GM23248 (cell line): ENCODE measurements at regions not wholly inside any gene's neighbourhood (a gene's known extent, or its start where the extent isn't known, plus 50 kb on each side); places are given as distances from the start of the nearest gene placed in this dataset.

Source experiments
- DNase-seq: peaks from one replicate; pipeline ENCODE4 v3.0.0-alpha.2; 2015
- H2AFZ ChIP-seq: fragments of 200-600 bp; sonication (generic); 2 replicates; pipeline ENCODE4 v1.6.1; 2016; ENCODE audit warnings: antibody characterized with exemption
- H3F3A ChIP-seq: fragments of 200-600 bp; sonication (generic); 2 replicates; pipeline ENCODE4 v1.6.1; 2016; ENCODE audit warnings: mild to moderate bottlenecking, antibody characterized with exemption, mixed run types; ENCODE audit not compliant: insufficient read depth
- H3K27ac ChIP-seq: fragments of 200-600 bp; sonication (generic); 2 replicates; pipeline ENCODE4 v1.5.1; 2016; ENCODE audit warnings: mild to moderate bottlenecking
- H3K27me3 ChIP-seq: fragments of 200-600 bp; sonication (generic); replicated peaks from 2 replicates; pipeline ENCODE4 v1.6.1; 2016; ENCODE audit warnings: mild to moderate bottlenecking; ENCODE audit not compliant: insufficient read depth
- H3K36me3 ChIP-seq: fragments of 200-600 bp; sonication (generic); 2 replicates; pipeline ENCODE4 v1.6.1; 2016; ENCODE audit warnings: low read depth, mild to moderate bottlenecking
- H3K4me1 ChIP-seq: fragments of 200-600 bp; sonication (generic); 2 replicates; pipeline ENCODE4 v1.6.1; 2016; ENCODE audit warnings: mild to moderate bottlenecking; ENCODE audit not compliant: insufficient read depth
- H3K4me2 ChIP-seq: fragments of 200-600 bp; sonication (generic); one replicate; pipeline ENCODE4 v1.6.1; 2016; ENCODE audit warnings: mild to moderate bottlenecking; ENCODE audit not compliant: unreplicated experiment
- H3K4me3 ChIP-seq: fragments of 200-600 bp; sonication (generic); 2 replicates; pipeline ENCODE4 v1.5.1; 2016; ENCODE audit warnings: mild to moderate bottlenecking
- H3K79me2 ChIP-seq: fragments of 200-600 bp; sonication (generic); 2 replicates; pipeline ENCODE4 v1.6.1; 2016; ENCODE audit warnings: mild to moderate bottlenecking; ENCODE audit not compliant: insufficient read depth
- H3K9ac ChIP-seq: fragments of 200-600 bp; sonication (generic); 2 replicates; pipeline ENCODE4 v1.6.1; 2016; ENCODE audit warnings: mild to moderate bottlenecking
- H3K9me2 ChIP-seq: fragments of 200-600 bp; sonication (generic); 2 replicates; pipeline ENCODE4 v1.6.1; 2016; ENCODE audit warnings: mixed run types, mild to moderate bottlenecking, moderate library complexity; ENCODE audit not compliant: insufficient read depth
- H3K9me3 ChIP-seq: fragments of 200-600 bp; sonication (generic); one replicate; pipeline ENCODE4 v1.6.1; 2017; ENCODE audit warnings: low read depth
- H4K20me1 ChIP-seq: fragments of 200-600 bp; sonication (generic); 2 replicates; pipeline ENCODE4 v1.6.0; 2016; ENCODE audit not compliant: insufficient read depth
- EZH2 ChIP-seq: fragments of 200-600 bp; sonication (generic); IDR thresholded peaks from 2 replicates; pipeline ENCODE4 v1.6.1; 2018; ENCODE audit warnings: antibody characterized with exemption, mild to moderate bottlenecking; ENCODE audit not compliant: insufficient read depth, poor library complexity, severe bottlenecking
- EZH2phosphoT487 ChIP-seq: fragments of 200-600 bp; sonication (generic); IDR thresholded peaks from 2 replicates; pipeline ENCODE4 v1.6.1; 2018; ENCODE audit warnings: antibody characterized with exemption, moderate library complexity, mild to moderate bottlenecking, low read depth; ENCODE audit not compliant: insufficient read depth
- WGBS, 2 experiments: methylation state at CpG; one replicate each; pipeline ENCODE4 v1.1.6; 2015 to 2017; ENCODE audit warnings: low lambda C conversion rate in 2 of 2, low coverage in 1 of 2; ENCODE audit errors: missing lambda C conversion rate in 2 of 2; 5-methylcytosine and 5-hydroxymethylcytosine counted together
- in situ Hi-C: fragments of 300-500 bp; cut with MboI; formaldehyde crosslinking; loops from 2 replicates; pipeline ENCODE4 v1.15.0; 2020

DNA sequence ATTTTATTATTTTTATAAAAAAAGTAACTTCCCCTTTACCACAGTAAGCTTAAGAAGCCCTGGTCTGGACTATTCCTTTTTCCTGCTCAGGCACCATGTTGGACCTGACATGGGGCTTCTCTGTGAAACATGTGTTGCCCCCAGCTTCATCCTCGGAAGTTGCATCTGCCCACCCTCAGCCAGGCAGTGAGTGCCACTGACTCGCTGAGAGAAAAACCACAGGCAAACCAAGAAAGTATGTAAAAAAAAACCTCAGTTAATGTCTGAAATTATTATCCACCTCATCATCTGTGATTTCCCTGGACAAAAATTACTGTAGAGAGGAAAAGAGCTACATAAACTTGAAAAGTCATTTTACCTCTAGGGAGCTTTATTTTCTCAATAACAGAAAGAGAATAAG, 109.9 kb upstream of the MCHR2 start:
- Histone ChIP-seq H3F3A (no peaks in the 10 kb centered on the region), H3K79me2 (no peaks in the 10 kb centered on the region), H3K27ac (no peak overlapping the region), H3K4me2 (peak overlapping the region; percentile 2), H3K36me3 (no peaks in the 10 kb centered on the region), H3K9me3 (no peaks in the 10 kb centered on the region), H3K27me3 (no peaks in the 10 kb centered on the region), H3K9me2 (no peaks in the 10 kb centered on the region), H4K20me1 (no peaks in the 10 kb centered on the region), H3K4me3 (no peak overlapping the region), H2AFZ (peak overlapping the region; percentile 54; the same call in 1 of the 2 replicates), H3K9ac (no peak overlapping the region), H3K4me1 (peaks cover 12% of the 10 kb centered on the region)
- no peak for TF ChIP-seq EZH2phosphoT487
- no peak for TF ChIP-seq EZH2
- 72 to 74% methylated on average over 2 of the region's 2 CpGs for WGBS, 2 experiments
- DNase-seq, result peak; percentile 29
- in situ Hi-C loops, result no loop called here

DNA sequence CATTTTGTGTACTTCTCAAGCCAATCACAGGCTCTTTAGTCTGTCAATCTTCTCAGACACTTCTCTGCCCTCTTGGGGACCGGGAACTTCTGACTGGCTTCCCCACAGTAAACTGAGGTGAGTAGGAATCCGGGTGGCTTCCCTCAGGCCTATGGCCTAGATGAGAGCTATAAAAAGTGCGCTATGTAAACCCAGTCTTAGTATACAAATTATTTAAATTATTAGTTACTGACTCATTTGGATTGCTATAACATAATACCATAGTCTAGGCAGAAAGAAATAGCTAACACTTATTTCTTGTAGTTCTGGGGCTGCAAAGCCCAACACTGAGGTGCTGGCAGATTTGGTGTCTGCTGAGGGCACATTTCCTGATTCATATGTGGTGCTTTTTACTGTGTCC, 109.2 kb upstream of the MCHR2 start:
- Histone ChIP-seq H3F3A (no peaks in the 10 kb centered on the region), H2AFZ (no peak overlapping the region), H3K4me3 (no peak overlapping the region), H3K9me3 (no peaks in the 10 kb centered on the region), H3K4me1 (peaks cover 12% of the 10 kb centered on the region), H3K36me3 (no peaks in the 10 kb centered on the region), H3K27me3 (no peaks in the 10 kb centered on the region), H3K9ac (no peak overlapping the region), H3K79me2 (no peaks in the 10 kb centered on the region), H3K4me2 (no peak overlapping the region), H3K27ac (no peak overlapping the region), H3K9me2 (no peaks in the 10 kb centered on the region), H4K20me1 (no peaks in the 10 kb centered on the region)
- 93 to 96% methylated on average over 3 of the region's 3 CpGs for WGBS, 2 experiments
- no peak for TF ChIP-seq EZH2
- no peak for TF ChIP-seq EZH2phosphoT487
- in situ Hi-C loops, result no loop called here
- DNase-seq, result no peak

DNA sequence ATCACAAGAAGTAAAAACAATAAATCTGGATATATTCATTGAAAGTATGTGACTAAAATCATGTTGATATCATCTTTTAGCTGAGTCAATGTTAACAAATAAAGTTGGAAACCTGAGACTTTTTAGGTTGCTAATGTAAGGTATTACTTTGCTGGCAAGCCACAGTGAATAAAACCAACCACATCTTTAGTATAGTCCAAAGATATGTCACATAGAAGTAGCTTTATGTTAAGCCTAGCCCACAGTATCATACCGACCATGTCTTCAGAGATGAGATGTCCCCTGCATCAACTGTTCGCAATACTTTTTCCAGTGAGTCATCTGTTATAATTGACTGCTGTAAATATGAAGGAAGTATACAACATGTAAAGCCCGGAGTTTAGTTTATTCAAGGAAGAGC, 107.6 kb upstream of the MCHR2 start:
- DNase-seq, result no peak
- 80% methylated on average over 3 of the region's 3 CpGs for WGBS, 2 experiments
- Histone ChIP-seq H3K4me3 (no peak overlapping the region), H3K4me1 (peaks cover 12% of the 10 kb centered on the region), H2AFZ (no peak overlapping the region), H3K36me3 (no peaks in the 10 kb centered on the region), H3K9me2 (no peaks in the 10 kb centered on the region), H3F3A (no peaks in the 10 kb centered on the region), H4K20me1 (no peaks in the 10 kb centered on the region), H3K27me3 (no peaks in the 10 kb centered on the region), H3K79me2 (no peaks in the 10 kb centered on the region), H3K4me2 (no peak overlapping the region), H3K9me3 (no peaks in the 10 kb centered on the region), H3K9ac (no peak overlapping the region), H3K27ac (no peak overlapping the region)
- TF ChIP-seq EZH2phosphoT487 (no peak), EZH2 (no peak)
- in situ Hi-C loops, result no loop called here

DNA sequence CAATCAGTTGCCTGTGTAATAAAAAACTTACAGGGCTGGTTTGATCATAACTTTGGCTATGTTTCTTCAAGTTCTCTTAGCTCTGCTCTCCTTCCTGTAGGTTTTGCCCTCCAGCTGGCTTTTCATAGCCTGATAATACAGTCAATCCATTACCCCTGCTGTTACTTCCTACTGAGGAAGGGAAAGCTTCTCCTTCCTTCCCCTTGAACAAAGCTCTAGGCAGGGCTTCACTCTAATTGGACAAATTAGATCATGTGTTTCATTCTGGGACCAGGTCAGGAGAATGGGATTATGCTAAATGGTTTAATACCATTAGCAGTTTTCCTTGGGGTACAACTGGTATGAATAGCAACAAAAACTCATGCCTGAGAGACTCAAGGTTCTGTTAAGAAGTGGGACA, 106.8 kb upstream of the MCHR2 start:
- H3K27ac ChIP-seq, result no peak overlapping the region
- H3K9me2 ChIP-seq, result no peaks in the 10 kb centered on the region
- no peaks in the 10 kb centered on the region for H3K27me3 ChIP-seq
- no peak overlapping the region for H3K4me2 ChIP-seq
- H3F3A ChIP-seq, result no peaks in the 10 kb centered on the region
- no peaks in the 10 kb centered on the region for H3K36me3 ChIP-seq
- H3K4me1 ChIP-seq, result peaks cover 14% of the 10 kb centered on the region
- H4K20me1 ChIP-seq, result no peaks in the 10 kb centered on the region
- no peaks in the 10 kb centered on the region for H3K79me2 ChIP-seq
- no peak overlapping the region for H3K9ac ChIP-seq
- TF ChIP-seq EZH2, result no peak
- no peak for TF ChIP-seq EZH2phosphoT487
- DNase-seq, result no peak
- 0 out of 2 replicates have a peak overlapping the region, but pooled peaks have one; percentile 21 for H2AFZ ChIP-seq
- no peak overlapping the region for H3K4me3 ChIP-seq
- in situ Hi-C loops, result no loop called here
- H3K9me3 ChIP-seq, result no peaks in the 10 kb centered on the region

DNA sequence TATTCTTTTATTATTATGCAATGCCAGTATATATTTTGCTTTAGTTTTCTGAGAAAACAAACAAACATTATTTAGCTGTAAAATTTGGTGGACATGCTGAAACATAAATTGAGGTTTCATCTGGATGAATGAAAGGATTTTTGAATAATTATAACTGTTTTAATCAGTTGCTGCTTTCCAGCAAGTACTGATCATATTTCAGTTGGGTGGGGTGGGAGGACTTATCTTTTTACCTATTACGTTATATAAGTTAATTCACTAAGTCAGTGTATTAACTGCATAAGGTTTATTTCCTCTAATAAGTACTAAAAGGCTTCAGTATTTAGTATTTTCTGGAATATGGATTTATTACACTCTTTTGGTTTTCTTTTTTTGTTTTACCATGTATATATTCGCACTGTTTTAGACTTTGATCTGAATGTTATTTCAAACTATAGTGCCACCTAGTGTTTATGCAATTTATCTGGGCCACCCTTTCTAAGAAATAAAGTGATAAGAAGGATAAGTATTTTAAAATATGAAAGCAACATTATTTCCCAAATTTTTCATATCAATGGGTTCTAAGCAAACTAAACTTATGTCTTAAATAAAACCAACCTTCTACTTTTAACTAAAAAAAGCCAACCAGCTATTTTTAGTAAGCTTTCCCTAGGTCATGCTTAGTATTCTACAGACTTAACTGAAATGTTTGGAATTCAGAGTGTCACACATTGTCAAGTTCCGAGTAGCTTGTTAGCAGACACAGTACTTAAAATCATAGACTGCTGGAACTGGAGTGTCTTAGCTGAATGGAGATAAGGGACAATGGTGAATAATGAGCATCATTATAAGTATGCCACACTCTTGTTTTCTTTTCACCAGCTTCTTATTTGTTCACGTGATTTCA, 105.4 kb upstream of the MCHR2 start:
- TF ChIP-seq EZH2phosphoT487, result no peak
- TF ChIP-seq EZH2, result no peak
- no peak overlapping the region for H3K27ac ChIP-seq
- no peaks in the 10 kb centered on the region for H3K27me3 ChIP-seq
- H2AFZ ChIP-seq, result no peak overlapping the region
- WGBS, 2 experiments, result 57 to 61% methylated on average over 4 of the region's 4 CpGs
- H3K9ac ChIP-seq, result no peak overlapping the region
- H3K79me2 ChIP-seq, result no peaks in the 10 kb centered on the region
- H3K9me3 ChIP-seq, result no peaks in the 10 kb centered on the region
- no peak overlapping the region for H3K4me3 ChIP-seq
- H3K4me1 ChIP-seq, result peaks cover 14% of the 10 kb centered on the region
- DNase-seq, result peak; percentile 67
- no peaks in the 10 kb centered on the region for H3F3A ChIP-seq
- in situ Hi-C loops, result loop anchor here (5.0 to 10.0 kb wide), 2 partner anchors 97 to 205 kb away; no protein-coding TSS in a partner anchor
- H3K4me2 ChIP-seq, result no peak overlapping the region
- no peaks in the 10 kb centered on the region for H3K36me3 ChIP-seq
- no peaks in the 10 kb centered on the region for H4K20me1 ChIP-seq
- H3K9me2 ChIP-seq, result no peaks in the 10 kb centered on the region
